HEK293 (cell line): ENCODE measurements at regions not wholly inside any gene's neighbourhood (a gene's known extent, or its start where the extent isn't known, plus 50 kb on each side); places are given as distances from the start of the nearest gene placed in this dataset.

Experiments used
- CTCF ChIA-PET: fragments of 350-600 bp; formaldehyde crosslinking; extraction: SDS; loops from one replicate; lab custom pipeline; 2021; ENCODE audit warnings: antibody characterized with exemption; lab: Yijun Ruan, JAX
- POLR2A ChIA-PET: fragments of 300-600 bp; formaldehyde crosslinking; extraction: SDS; loops from one replicate; lab custom pipeline; 2020; ENCODE audit warnings: antibody characterized with exemption, inconsistent platforms; lab: Yijun Ruan, JAX
- H3K27ac ChIP-seq: fragments of 200-500 bp; sonication (Bioruptor generic); 2 replicates; pipeline ENCODE4 v1.5.1; 2014; ENCODE audit warnings: low read depth, low read length, control low read depth, inconsistent platforms; ENCODE audit errors: extremely low read depth
- H3K36me3 ChIP-seq, 2 experiments: fragments of 200-500 bp in 1 of 2; sonication (Bioruptor generic) in 1 of 2; 1 replicate in 1 of 2; 2 replicates in 1 of 2; pipeline ENCODE4 v1.5.1; 2014 to 2017; ENCODE audit warnings: inconsistent platforms in 2 of 2, low read length in 2 of 2; ENCODE audit not compliant: control insufficient read depth in 2 of 2, insufficient read depth in 1 of 2
- H3K4me1 ChIP-seq: fragments of 200-500 bp; sonication (Bioruptor generic); 2 replicates; pipeline ENCODE4 v1.5.1; 2014; ENCODE audit warnings: mild to moderate bottlenecking, low read length, inconsistent platforms; ENCODE audit not compliant: control insufficient read depth, insufficient read depth
- H3K4me3 ChIP-seq: 2 replicates; pipeline ENCODE4 v1.5.1; 2011; ENCODE audit warnings: low read depth, mild to moderate bottlenecking, control low read depth, low read length, moderate library complexity
- H3K9me3 ChIP-seq: fragments of 200-500 bp; sonication (Bioruptor generic); 2 replicates; pipeline ENCODE4 v1.5.1; 2014; ENCODE audit warnings: low read depth, low read length, inconsistent platforms; ENCODE audit not compliant: control insufficient read depth, insufficient read depth
- IKZF3 ChIP-seq: fragments of 450-650 bp; IDR thresholded peaks from 2 replicates; pipeline ENCODE4 v1.5.0; 2018; ENCODE audit warnings: missing biosample characterization, mild to moderate bottlenecking, missing genetic modification characterization, moderate library complexity
- RBAK ChIP-seq: fragments of 450-650 bp; formaldehyde crosslinking; IDR thresholded peaks from 2 replicates; pipeline ENCODE4 v1.5.1; 2016; ENCODE audit warnings: missing biosample characterization, missing genetic modification characterization
- SALL2 ChIP-seq: fragments of 450-650 bp; formaldehyde crosslinking; IDR thresholded peaks from 2 replicates; pipeline ENCODE4 v1.5.0; 2017; ENCODE audit warnings: missing biosample characterization, mild to moderate bottlenecking, missing genetic modification characterization, borderline replicate concordance
- SCRT2 ChIP-seq: fragments of 450-650 bp; formaldehyde crosslinking; IDR thresholded peaks from 2 replicates; pipeline ENCODE4 v1.5.1; 2016; ENCODE audit warnings: missing biosample characterization, missing genetic modification characterization
- SP3 ChIP-seq: fragments of 450-650 bp; formaldehyde crosslinking; IDR thresholded peaks from 2 replicates; pipeline ENCODE4 v1.5.1; 2016; ENCODE audit warnings: missing biosample characterization, missing genetic modification characterization
- TCF7L2 ChIP-seq: IDR thresholded peaks from 2 replicates; pipeline ENCODE4 v1.6.1; 2011; ENCODE audit warnings: low read depth, mild to moderate bottlenecking, inconsistent platforms, low read length, moderate library complexity, borderline replicate concordance
- YY1 ChIP-seq: fragments of 450-650 bp; formaldehyde crosslinking; IDR thresholded peaks from 2 replicates; pipeline ENCODE4 v1.5.1; 2018; ENCODE audit warnings: missing biosample characterization, missing genetic modification characterization
- ZNF140 ChIP-seq: fragments of 450-650 bp; formaldehyde crosslinking; IDR thresholded peaks from 2 replicates; pipeline ENCODE4 v1.5.1; 2016; ENCODE audit warnings: missing biosample characterization, missing genetic modification characterization
- ZNF2 ChIP-seq: fragments of 450-650 bp; formaldehyde crosslinking; IDR thresholded peaks from 2 replicates; pipeline ENCODE4 v1.5.1; 2016; ENCODE audit warnings: missing biosample characterization, missing genetic modification characterization
- ZNF221 ChIP-seq: fragments of 450-650 bp; formaldehyde crosslinking; IDR thresholded peaks from 2 replicates; pipeline ENCODE4 v1.5.1; 2017; ENCODE audit warnings: missing biosample characterization, missing genetic modification characterization, borderline replicate concordance
- ZNF24 ChIP-seq: fragments of 450-650 bp; formaldehyde crosslinking; IDR thresholded peaks from 2 replicates; pipeline ENCODE4 v1.5.1; 2016; ENCODE audit warnings: missing biosample characterization, missing genetic modification characterization
- ZNF292 ChIP-seq: fragments of 450-650 bp; formaldehyde crosslinking; IDR thresholded peaks from 2 replicates; pipeline ENCODE4 v1.5.1; 2016; ENCODE audit warnings: low read depth, missing biosample characterization, missing genetic modification characterization, borderline replicate concordance
- ZNF324 ChIP-seq: fragments of 450-650 bp; formaldehyde crosslinking; IDR thresholded peaks from 2 replicates; pipeline ENCODE4 v1.5.1; 2016; ENCODE audit warnings: missing biosample characterization, missing genetic modification characterization
- ZNF354C ChIP-seq: fragments of 450-650 bp; formaldehyde crosslinking; IDR thresholded peaks from 2 replicates; pipeline ENCODE4 v1.5.1; 2016; ENCODE audit warnings: missing biosample characterization, missing genetic modification characterization, low read depth, borderline replicate concordance
- ZNF426 ChIP-seq: fragments of 450-650 bp; formaldehyde crosslinking; IDR thresholded peaks from 2 replicates; pipeline ENCODE4 v1.5.1; 2017; ENCODE audit warnings: missing biosample characterization, missing genetic modification characterization, mild to moderate bottlenecking, inconsistent platforms, moderate library complexity
- ZNF529 ChIP-seq: fragments of 450-650 bp; formaldehyde crosslinking; IDR thresholded peaks from 2 replicates; pipeline ENCODE4 v1.5.1; 2017; ENCODE audit warnings: missing genetic modification characterization, missing biosample characterization; ENCODE audit not compliant: insufficient replicate concordance
- ZNF549 ChIP-seq: fragments of 450-650 bp; IDR thresholded peaks from 2 replicates; pipeline ENCODE4 v1.5.1; 2018; ENCODE audit warnings: missing biosample characterization, missing genetic modification characterization, mild to moderate bottlenecking, inconsistent platforms, moderate library complexity
- ZNF558 ChIP-seq: fragments of 450-650 bp; formaldehyde crosslinking; IDR thresholded peaks from 2 replicates; pipeline ENCODE4 v1.5.1; 2016; ENCODE audit warnings: missing biosample characterization, missing genetic modification characterization
- ZNF670 ChIP-seq: fragments of 450-650 bp; formaldehyde crosslinking; IDR thresholded peaks from 2 replicates; pipeline ENCODE4 v1.5.1; 2016; ENCODE audit warnings: missing biosample characterization, missing genetic modification characterization, low read depth
- TF ChIP-seq, protein P1 (sequence below): fragments of 450-650 bp; formaldehyde crosslinking; IDR thresholded peaks from 2 replicates; pipeline ENCODE4 v1.5.1; 2016; ENCODE audit warnings: missing biosample characterization, missing genetic modification characterization
- TF ChIP-seq, protein P2 (sequence below): fragments of 450-650 bp; formaldehyde crosslinking; IDR thresholded peaks from 2 replicates; pipeline ENCODE4 v1.5.1; 2017; ENCODE audit warnings: missing biosample characterization, missing genetic modification characterization
- TF ChIP-seq, protein P3 (sequence below): fragments of 450-650 bp; formaldehyde crosslinking; IDR thresholded peaks from 2 replicates; pipeline ENCODE4 v1.5.1; 2016; ENCODE audit warnings: missing biosample characterization, missing genetic modification characterization
- TF ChIP-seq, protein P4 (sequence below): fragments of 450-650 bp; formaldehyde crosslinking; IDR thresholded peaks from 2 replicates; pipeline ENCODE4 v1.5.1; 2016; ENCODE audit warnings: missing biosample characterization, missing genetic modification characterization

DNA sequence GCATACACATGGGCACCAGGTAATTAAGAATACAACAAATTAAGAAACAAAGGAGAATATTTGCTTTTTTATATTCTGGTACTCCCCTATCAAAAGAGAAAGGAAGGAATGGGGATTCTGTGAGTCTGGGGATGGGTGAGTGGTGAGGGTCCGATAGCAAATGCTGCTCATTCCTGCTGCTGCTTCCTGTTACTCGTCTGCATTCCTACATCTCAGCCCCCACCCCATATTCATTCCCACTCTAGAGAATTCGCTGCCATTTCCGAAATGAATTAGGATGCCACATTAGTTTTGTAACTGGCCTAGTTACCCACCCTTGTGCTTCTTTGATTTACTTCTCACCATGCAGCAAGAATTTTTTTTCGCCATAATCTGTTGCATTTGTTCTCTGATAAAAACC, 1905.3 kb upstream of the PIK3C3 start:
- Histone ChIP-seq H3K4me3 (no peak overlapping the region), H3K27ac (no peak overlapping the region), H3K9me3 (no peaks in the 10 kb centered on the region), H3K4me1 (no peaks in the 10 kb centered on the region), H3K36me3 (no peaks in the 10 kb centered on the region)
- ChIA-PET POLR2A (no interaction called here), CTCF (no interaction called here)
- TF ChIP-seq, protein P1, sequence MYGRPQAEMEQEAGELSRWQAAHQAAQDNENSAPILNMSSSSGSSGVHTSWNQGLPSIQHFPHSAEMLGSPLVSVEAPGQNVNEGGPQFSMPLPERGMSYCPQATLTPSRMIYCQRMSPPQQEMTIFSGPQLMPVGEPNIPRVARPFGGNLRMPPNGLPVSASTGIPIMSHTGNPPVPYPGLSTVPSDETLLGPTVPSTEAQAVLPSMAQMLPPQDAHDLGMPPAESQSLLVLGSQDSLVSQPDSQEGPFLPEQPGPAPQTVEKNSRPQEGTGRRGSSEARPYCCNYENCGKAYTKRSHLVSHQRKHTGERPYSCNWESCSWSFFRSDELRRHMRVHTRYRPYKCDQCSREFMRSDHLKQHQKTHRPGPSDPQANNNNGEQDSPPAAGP (tag by site-specific recombination): no peak
- TF ChIP-seq IKZF3 (tag by site-specific recombination) (no peak), SP3 (tag by site-specific recombination) (no peak), ZNF558 (no peak), ZNF670 (tag by site-specific recombination) (no peak)

DNA sequence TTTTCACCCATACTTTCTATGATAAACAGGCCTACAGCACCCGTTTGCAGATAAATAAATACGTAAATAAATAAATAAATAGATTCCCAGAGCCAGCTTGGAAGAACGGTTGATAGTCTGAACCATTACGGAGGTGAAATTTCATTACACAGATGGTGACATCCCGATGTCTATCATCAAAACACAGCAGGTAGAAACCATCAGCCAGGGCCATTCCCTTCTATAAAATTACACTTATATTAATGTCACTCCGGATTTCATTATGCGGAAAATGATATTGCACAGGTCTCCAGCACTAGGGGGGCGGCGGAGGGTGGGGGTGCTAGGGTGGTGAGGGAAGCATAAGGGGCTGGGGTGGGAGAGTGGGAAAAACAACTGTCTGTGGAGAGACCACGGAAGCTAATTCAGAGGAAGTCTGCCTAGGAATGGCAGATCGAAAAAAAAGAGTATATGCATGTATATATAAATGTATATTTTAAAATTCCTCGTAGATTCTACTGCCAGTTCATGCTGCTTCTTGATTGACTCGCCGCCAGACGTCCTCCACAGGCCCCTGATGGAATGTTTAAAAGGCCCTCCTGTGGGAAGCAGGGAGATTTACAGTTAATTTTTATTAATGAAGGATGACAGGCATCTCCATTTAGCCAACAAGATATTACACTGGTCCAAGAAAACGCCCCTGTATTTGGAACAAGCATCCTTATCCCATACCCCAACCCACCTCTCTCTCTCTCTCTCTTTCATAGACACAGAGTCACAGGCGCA, 1906.0 kb upstream of the PIK3C3 start:
- CTCF ChIA-PET: no interaction called here
- no peak overlapping the region for H3K27ac ChIP-seq
- no peaks in the 10 kb centered on the region for H3K4me1 ChIP-seq
- no peaks in the 10 kb centered on the region for H3K36me3 ChIP-seq
- no peak overlapping the region for H3K4me3 ChIP-seq
- POLR2A ChIA-PET: no interaction called here
- TF ChIP-seq YY1: no peak
- TF ChIP-seq SCRT2 (tag by site-specific recombination): no peak
- TF ChIP-seq ZNF140 (tag by site-specific recombination): no peak
- TF ChIP-seq ZNF24 (tag by site-specific recombination): no peak
- TF ChIP-seq SALL2 (tag by site-specific recombination): no peak
- TF ChIP-seq ZNF2 (tag by site-specific recombination): no peak
- TF ChIP-seq ZNF426: no peak
- no peak for TF ChIP-seq ZNF529 (tag by site-specific recombination)
- TF ChIP-seq, protein P2, sequence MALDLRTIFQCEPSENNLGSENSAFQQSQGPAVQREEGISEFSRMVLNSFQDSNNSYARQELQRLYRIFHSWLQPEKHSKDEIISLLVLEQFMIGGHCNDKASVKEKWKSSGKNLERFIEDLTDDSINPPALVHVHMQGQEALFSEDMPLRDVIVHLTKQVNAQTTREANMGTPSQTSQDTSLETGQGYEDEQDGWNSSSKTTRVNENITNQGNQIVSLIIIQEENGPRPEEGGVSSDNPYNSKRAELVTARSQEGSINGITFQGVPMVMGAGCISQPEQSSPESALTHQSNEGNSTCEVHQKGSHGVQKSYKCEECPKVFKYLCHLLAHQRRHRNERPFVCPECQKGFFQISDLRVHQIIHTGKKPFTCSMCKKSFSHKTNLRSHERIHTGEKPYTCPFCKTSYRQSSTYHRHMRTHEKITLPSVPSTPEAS (tag by site-specific recombination): no peak
- TF ChIP-seq, protein P3, sequence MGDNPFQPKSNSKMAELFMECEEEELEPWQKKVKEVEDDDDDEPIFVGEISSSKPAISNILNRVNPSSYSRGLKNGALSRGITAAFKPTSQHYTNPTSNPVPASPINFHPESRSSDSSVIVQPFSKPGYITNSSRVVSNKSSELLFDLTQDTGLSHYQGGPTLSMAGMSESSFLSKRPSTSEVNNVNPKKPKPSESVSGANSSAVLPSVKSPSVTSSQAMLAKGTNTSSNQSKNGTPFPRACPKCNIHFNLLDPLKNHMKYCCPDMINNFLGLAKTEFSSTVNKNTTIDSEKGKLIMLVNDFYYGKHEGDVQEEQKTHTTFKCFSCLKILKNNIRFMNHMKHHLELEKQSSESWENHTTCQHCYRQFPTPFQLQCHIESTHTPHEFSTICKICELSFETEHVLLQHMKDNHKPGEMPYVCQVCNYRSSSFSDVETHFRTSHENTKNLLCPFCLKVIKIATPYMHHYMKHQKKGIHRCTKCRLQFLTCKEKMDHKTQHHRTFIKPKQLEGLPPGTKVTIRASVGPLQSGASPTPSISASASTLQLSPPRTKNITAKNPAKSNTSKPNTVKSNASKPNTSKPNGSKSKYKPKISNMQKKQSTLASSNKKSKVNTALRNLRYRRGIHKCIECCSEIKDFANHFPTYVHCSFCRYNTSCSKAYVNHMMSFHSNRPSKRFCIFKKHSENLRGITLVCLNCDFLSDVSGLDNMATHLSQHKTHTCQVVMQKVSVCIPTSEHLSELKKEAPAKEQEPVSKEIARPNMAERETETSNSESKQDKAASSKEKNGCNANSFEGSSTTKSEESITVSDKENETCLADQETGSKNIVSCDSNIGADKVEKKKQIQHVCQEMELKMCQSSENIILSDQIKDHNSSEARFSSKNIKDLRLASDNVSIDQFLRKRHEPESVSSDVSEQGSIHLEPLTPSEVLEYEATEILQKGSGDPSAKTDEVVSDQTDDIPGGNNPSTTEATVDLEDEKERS: no peak
- TF ChIP-seq ZNF549 (tag by site-specific recombination): no peak
- no peaks in the 10 kb centered on the region for H3K9me3 ChIP-seq

DNA sequence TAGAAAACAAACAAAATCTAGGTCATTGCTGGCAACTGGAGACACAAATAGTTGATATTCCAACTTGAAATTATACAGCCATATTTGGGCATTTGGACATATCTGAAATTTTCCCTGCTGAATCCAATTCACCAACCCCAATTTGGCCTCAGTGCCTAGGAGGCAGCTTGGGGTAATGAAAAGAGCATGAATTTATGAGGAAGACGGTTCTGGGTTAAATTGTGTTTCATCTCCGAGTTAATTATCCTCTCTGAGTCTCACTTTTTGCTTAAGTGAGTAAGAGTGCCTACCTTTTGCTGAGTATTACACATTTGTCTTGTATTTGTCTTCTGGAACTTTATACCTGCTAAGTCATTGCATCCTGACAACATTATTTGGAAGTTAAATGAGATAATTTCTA, 1906.8 kb upstream of the PIK3C3 start:
- Histone ChIP-seq H3K4me3 (no peak overlapping the region), H3K4me1 (no peaks in the 10 kb centered on the region), H3K27ac (no peak overlapping the region), H3K36me3 (no peaks in the 10 kb centered on the region), H3K9me3 (no peaks in the 10 kb centered on the region)
- no peak for TF ChIP-seq ZNF2 (tag by site-specific recombination)
- TF ChIP-seq RBAK: no peak
- TF ChIP-seq TCF7L2: no peak
- no peak for TF ChIP-seq ZNF324
- TF ChIP-seq, protein P4, sequence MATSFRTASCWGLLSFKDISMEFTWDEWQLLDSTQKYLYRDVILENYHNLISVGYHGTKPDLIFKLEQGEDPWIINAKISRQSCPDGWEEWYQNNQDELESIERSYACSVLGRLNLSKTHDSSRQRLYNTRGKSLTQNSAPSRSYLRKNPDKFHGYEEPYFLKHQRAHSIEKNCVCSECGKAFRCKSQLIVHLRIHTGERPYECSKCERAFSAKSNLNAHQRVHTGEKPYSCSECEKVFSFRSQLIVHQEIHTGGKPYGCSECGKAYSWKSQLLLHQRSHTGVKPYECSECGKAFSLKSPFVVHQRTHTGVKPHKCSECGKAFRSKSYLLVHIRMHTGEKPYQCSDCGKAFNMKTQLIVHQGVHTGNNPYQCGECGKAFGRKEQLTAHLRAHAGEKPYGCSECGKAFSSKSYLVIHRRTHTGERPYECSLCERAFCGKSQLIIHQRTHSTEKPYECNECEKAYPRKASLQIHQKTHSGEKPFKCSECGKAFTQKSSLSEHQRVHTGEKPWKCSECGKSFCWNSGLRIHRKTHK (tag by site-specific recombination): no peak
- TF ChIP-seq ZNF292 (tag by site-specific recombination): no peak
- TF ChIP-seq ZNF221 (tag by site-specific recombination): no peak
- TF ChIP-seq ZNF354C (tag by site-specific recombination): no peak
- CTCF ChIA-PET: no interaction called here
- POLR2A ChIA-PET: no interaction called here
